Mesenchymal stem cell (in vitro differentiated cells and primary cell): ENCODE measurements at regions not wholly inside any gene's neighbourhood (a gene's known extent, or its start where the extent isn't known, plus 50 kb on each side); places are given as distances from the start of the nearest gene placed in this dataset.

ENCODE experiments used
- DNase-seq: peaks from one replicate; pipeline ENCODE4 v3.0.0-alpha.2; 2013
- H2AFZ ChIP-seq: one replicate; pipeline ENCODE4 v1.6.1; 2013; ENCODE audit warnings: low read depth, mild to moderate bottlenecking, control low read depth, inconsistent platforms, low read length, moderate library complexity
- H2AK5ac ChIP-seq: 2 replicates; pipeline ENCODE4 v1.6.1; 2013; ENCODE audit warnings: low read length, moderate library complexity, mild to moderate bottlenecking, inconsistent platforms; ENCODE audit not compliant: severe bottlenecking
- H2BK120ac ChIP-seq: one replicate; pipeline ENCODE4 v1.6.1; 2013; ENCODE audit warnings: low read depth, mild to moderate bottlenecking, inconsistent platforms, low read length, moderate library complexity
- H2BK12ac ChIP-seq, 2 experiments: one replicate each; pipeline ENCODE4 v1.6.1; 2013; ENCODE audit warnings: inconsistent platforms in 2 of 2, low read length in 2 of 2, mild to moderate bottlenecking in 2 of 2, moderate library complexity in 2 of 2, control low read depth in 1 of 2
- H2BK15ac ChIP-seq: one replicate; pipeline ENCODE4 v1.6.1; 2013; ENCODE audit warnings: mild to moderate bottlenecking, low read depth, inconsistent platforms; ENCODE audit not compliant: poor library complexity, severe bottlenecking
- H2BK5ac ChIP-seq: 2 replicates; pipeline ENCODE4 v1.6.1; 2013; ENCODE audit warnings: low read depth, mild to moderate bottlenecking, low read length, control low read depth, inconsistent platforms; ENCODE audit not compliant: poor library complexity, severe bottlenecking
- H3K14ac ChIP-seq, 2 experiments: one replicate each; pipeline ENCODE4 v1.6.1; 2013; ENCODE audit warnings: inconsistent platforms in 2 of 2, low read length in 2 of 2, control low read depth in 1 of 2, mild to moderate bottlenecking in 1 of 2, moderate library complexity in 1 of 2
- H3K18ac ChIP-seq, 2 experiments: one replicate each; pipeline ENCODE4 v1.6.1; 2013; ENCODE audit warnings: inconsistent platforms in 2 of 2, low read length in 2 of 2, control low read depth in 1 of 2, low read depth in 1 of 2, mild to moderate bottlenecking in 1 of 2
- H3K23ac ChIP-seq, 2 experiments: one replicate each; pipeline ENCODE4 v1.6.1; 2013; ENCODE audit warnings: inconsistent platforms in 2 of 2, low read length in 2 of 2, mild to moderate bottlenecking in 2 of 2, moderate library complexity in 2 of 2, control low read depth in 1 of 2
- H3K27ac ChIP-seq: 2 replicates; pipeline ENCODE4 v1.5.1; 2013; ENCODE audit warnings: mild to moderate bottlenecking, moderate library complexity, low read length, control low read depth, inconsistent platforms; ENCODE audit not compliant: poor library complexity, severe bottlenecking
- H3K27me3 ChIP-seq, 2 experiments: 2 replicates each; pipeline versions ENCODE4 v1.6.1 to v1.7.0; 2013; ENCODE audit warnings: low read length in 2 of 2, mild to moderate bottlenecking in 2 of 2, moderate library complexity in 2 of 2, control low read depth in 1 of 2, inconsistent platforms in 1 of 2; ENCODE audit not compliant: control insufficient read depth in 1 of 2, insufficient read depth in 1 of 2
- H3K36me3 ChIP-seq, 2 experiments: 2 replicates each; pipeline versions ENCODE4 v1.6.1 to v1.7.0; 2013; ENCODE audit warnings: low read length in 2 of 2, control low read depth in 1 of 2, inconsistent platforms in 1 of 2, low read depth in 1 of 2, mild to moderate bottlenecking in 1 of 2; ENCODE audit not compliant: insufficient read depth in 2 of 2, control insufficient read depth in 1 of 2
- H3K4ac ChIP-seq, 2 experiments: one replicate each; pipeline ENCODE4 v1.6.1; 2013; ENCODE audit warnings: inconsistent platforms in 2 of 2, low read length in 2 of 2, mild to moderate bottlenecking in 2 of 2, moderate library complexity in 2 of 2, control low read depth in 1 of 2, low read depth in 1 of 2
- H3K4me1 ChIP-seq: 2 replicates; pipeline ENCODE4 v1.6.1; 2013; ENCODE audit warnings: low read depth, low read length, control low read depth; ENCODE audit not compliant: control insufficient read depth, insufficient read depth
- H3K4me2 ChIP-seq: 2 replicates; pipeline ENCODE4 v1.6.1; 2013; ENCODE audit warnings: low read length, mild to moderate bottlenecking, inconsistent platforms; ENCODE audit not compliant: poor library complexity, severe bottlenecking
- H3K4me3 ChIP-seq, 2 experiments: 2 replicates each; pipeline versions ENCODE4 v1.5.1 to v1.7.0; 2013; ENCODE audit warnings: low read length in 2 of 2, mild to moderate bottlenecking in 2 of 2, control low read depth in 1 of 2, low read depth in 1 of 2; ENCODE audit not compliant: insufficient read depth in 1 of 2
- H3K79me1 ChIP-seq: replicated peaks from 2 replicates; pipeline ENCODE4 v1.6.1; 2013; ENCODE audit warnings: mild to moderate bottlenecking, control low read depth, low read length, inconsistent platforms; ENCODE audit not compliant: poor library complexity, severe bottlenecking
- H3K9ac ChIP-seq: 2 replicates; pipeline ENCODE4 v1.7.0; 2013; ENCODE audit warnings: mild to moderate bottlenecking, low read length, moderate library complexity
- H3K9me3 ChIP-seq: 2 replicates; pipeline ENCODE4 v1.7.0; 2013; ENCODE audit warnings: mild to moderate bottlenecking, low read length; ENCODE audit not compliant: control insufficient read depth
- H4K8ac ChIP-seq: one replicate; pipeline ENCODE4 v1.6.1; 2013; ENCODE audit warnings: inconsistent platforms, mild to moderate bottlenecking, low read length, moderate library complexity
- H4K91ac ChIP-seq: one replicate; pipeline ENCODE4 v1.6.1; 2013; ENCODE audit warnings: mild to moderate bottlenecking, low read length, inconsistent platforms
- WGBS: methylation state at CpG from one replicate; pipeline ENCODE4 v1.1.7; 2013; ENCODE audit warnings: mixed read lengths; 5-methylcytosine and 5-hydroxymethylcytosine counted together

GRCh38 chr2:104102615-104103014 is 751.3 kb upstream of the POU3F3 start:
- H3K4me1 ChIP-seq = no peaks in the 10 kb centered on the region

GRCh38 chr2:104109356-104109755 is 744.6 kb upstream of the POU3F3 start:
- Histone ChIP-seq H3K9me3 (no peaks in the 10 kb centered on the region), H3K4me2 (no peak overlapping the region), H3K23ac (no peak overlapping the region), H3K4me1 (no peaks in the 10 kb centered on the region), H3K36me3 (no peaks in the 10 kb centered on the region), H3K27me3 (no peaks in the 10 kb centered on the region), H2BK120ac (no peak overlapping the region), H3K79me1 (no peaks in the 10 kb centered on the region), H3K18ac (no peak overlapping the region), H3K14ac (no peak overlapping the region), H3K27ac (no peak overlapping the region), H4K91ac (no peak overlapping the region), H2BK12ac (no peak overlapping the region), H2AFZ (no peak overlapping the region), H4K8ac (no peak overlapping the region), H3K4me3 (no peak overlapping the region), H3K4ac (no peak overlapping the region), H2BK5ac (no peak overlapping the region), H2BK15ac (no peak overlapping the region), H3K9ac (no peak overlapping the region), H2AK5ac (no peak overlapping the region)
- DNase-seq = no peak
- WGBS = 85% methylated on average over 4 of the region's 8 CpGs

More at GRCh38 chr2:104102615-104103014, 751.3 kb upstream of the POU3F3 start:
- Histone ChIP-seq H3K18ac (no peak overlapping the region), H4K8ac (no peak overlapping the region), H4K91ac (no peak overlapping the region), H3K14ac (no peak overlapping the region), H3K27ac (no peak overlapping the region), H3K9me3 (no peaks in the 10 kb centered on the region), H2BK5ac (no peak overlapping the region), H2BK120ac (no peak overlapping the region), H3K4ac (no peak overlapping the region), H3K79me1 (no peaks in the 10 kb centered on the region), H3K9ac (no peak overlapping the region), H3K4me2 (no peak overlapping the region), H3K23ac (no peak overlapping the region), H3K36me3 (no peaks in the 10 kb centered on the region), H2BK12ac (no peak overlapping the region), H3K4me3 (no peak overlapping the region), H3K27me3 (no peaks in the 10 kb centered on the region), H2AK5ac (no peak overlapping the region), H2BK15ac (no peak overlapping the region), H2AFZ (no peak overlapping the region)
- 56% methylated on average over 2 of the region's 3 CpGs for whole genome bisulfite sequencing
- DNase-seq = no peak

GRCh38 chr2:104118889-104119288 is 735.0 kb upstream of the POU3F3 start:
- Histone ChIP-seq H3K4me3 (no peak overlapping the region), H3K27ac (no peak overlapping the region), H2BK5ac (no peak overlapping the region), H2AK5ac (no peak overlapping the region), H3K23ac (no peak overlapping the region), H2AFZ (no peak overlapping the region), H3K14ac (no peak overlapping the region), H3K18ac (no peak overlapping the region), H3K9ac (no peak overlapping the region), H3K79me1 (no peaks in the 10 kb centered on the region), H3K4me2 (no peak overlapping the region), H4K91ac (no peak overlapping the region), H4K8ac (no peak overlapping the region), H2BK12ac (no peak overlapping the region), H2BK120ac (no peak overlapping the region), H3K27me3 (no peaks in the 10 kb centered on the region), H3K36me3 (no peaks in the 10 kb centered on the region), H3K4ac (no peak overlapping the region), H3K9me3 (no peaks in the 10 kb centered on the region), H2BK15ac (no peak overlapping the region), H3K4me1 (no peaks in the 10 kb centered on the region)
- DNase-seq = no peak
- WGBS = 51% methylated on average over 2 of the region's 2 CpGs

- H3K23ac ChIP-seq = no peak overlapping the region
- H3K4me3 ChIP-seq = no peak overlapping the region
- H3K27ac ChIP-seq = no peak overlapping the region
- no peaks in the 10 kb centered on the region for H3K9me3 ChIP-seq
- no peak overlapping the region for H2AFZ ChIP-seq
- H2BK12ac ChIP-seq = no peak overlapping the region
- no peaks in the 10 kb centered on the region for H3K36me3 ChIP-seq
- H2AK5ac ChIP-seq = no peak overlapping the region
- no peaks in the 10 kb centered on the region for H3K27me3 ChIP-seq
- H2BK120ac ChIP-seq = no peak overlapping the region
- no peak overlapping the region for H3K9ac ChIP-seq
- H3K4ac ChIP-seq = no peak overlapping the region
- no peak for DNase-seq
- 69% methylated on average over 3 of the region's 4 CpGs for WGBS
- no peak overlapping the region for H3K18ac ChIP-seq
- H3K4me1 ChIP-seq = no peaks in the 10 kb centered on the region
- H4K91ac ChIP-seq = no peak overlapping the region
- H3K79me1 ChIP-seq = no peaks in the 10 kb centered on the region
- H3K14ac ChIP-seq = no peak overlapping the region
- no peak overlapping the region for H4K8ac ChIP-seq
- H2BK5ac ChIP-seq = no peak overlapping the region
- no peak overlapping the region for H3K4me2 ChIP-seq
- no peak overlapping the region for H2BK15ac ChIP-seq
Measured at GRCh38 chr2:104120171-104120570, 733.7 kb upstream of the POU3F3 start.
